Glutamatergic neuron (in vitro differentiated cells): ENCODE measurements at regions not wholly inside any gene's neighbourhood (a gene's known extent, or its start where the extent isn't known, plus 50 kb on each side); places are given as distances from the start of the nearest gene placed in this dataset.

Experiments
- DNase-seq: peaks from one replicate; pipeline ENCODE4 v3.0.0; 2022
- H3K27ac Mint-ChIP-seq: one replicate; pipeline ENCODE4 v1.8.0; 2020; ENCODE audit warnings: mild to moderate bottlenecking, mixed read lengths, inconsistent platforms; ENCODE audit not compliant: unreplicated experiment
- H3K27me3 Mint-ChIP-seq: one replicate; pipeline ENCODE4 v1.8.0; 2020; ENCODE audit warnings: mild to moderate bottlenecking, moderate library complexity, mixed read lengths, inconsistent platforms; ENCODE audit not compliant: unreplicated experiment
- H3K36me3 Mint-ChIP-seq: one replicate; pipeline ENCODE4 v1.8.0; 2020; ENCODE audit warnings: mild to moderate bottlenecking, mixed read lengths, inconsistent platforms; ENCODE audit not compliant: unreplicated experiment
- H3K4me1 Mint-ChIP-seq: one replicate; pipeline ENCODE4 v1.8.0; 2020; ENCODE audit warnings: mild to moderate bottlenecking, low read depth, mixed read lengths, inconsistent platforms; ENCODE audit not compliant: unreplicated experiment
- H3K4me3 Mint-ChIP-seq: one replicate; pipeline ENCODE4 v1.8.0; 2020; ENCODE audit warnings: mild to moderate bottlenecking, mixed read lengths, inconsistent platforms; ENCODE audit not compliant: unreplicated experiment
- H3K9me3 Mint-ChIP-seq: one replicate; pipeline ENCODE4 v1.8.0; 2020; ENCODE audit warnings: mild to moderate bottlenecking, moderate library complexity, mixed read lengths, inconsistent platforms; ENCODE audit not compliant: unreplicated experiment
- TF ChIP-seq, protein P1 (sequence below): fragments of 200-600 bp; sonication (generic); IDR thresholded peaks from one replicate; pipeline ENCODE4 v1.5.0; 2021; ENCODE audit not compliant: partially characterized antibody, unreplicated experiment

DNA sequence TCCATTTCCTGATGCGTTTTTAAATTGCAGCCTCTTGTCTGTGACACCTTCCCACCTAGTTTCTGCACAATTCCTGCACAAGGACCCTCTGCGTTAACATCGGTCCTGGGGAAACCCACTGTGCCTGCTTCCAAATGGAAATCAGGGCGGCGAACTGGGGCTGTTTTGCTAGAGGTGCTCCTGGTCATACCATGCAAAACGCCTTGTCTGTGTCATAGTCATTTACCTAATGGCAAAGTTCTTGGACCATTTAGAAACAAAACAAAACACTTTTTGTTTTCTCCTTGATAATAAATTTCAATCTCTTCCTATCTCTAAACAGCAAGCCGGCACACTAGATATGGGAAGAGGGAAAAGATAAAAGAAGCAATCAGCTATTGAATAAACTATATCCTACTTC is 206.9 kb upstream of the KLF14 start:
- no peak for DNase-seq
- no peaks in the 10 kb centered on the region for H3K27me3 Mint-ChIP-seq
- no peaks in the 10 kb centered on the region for H3K36me3 Mint-ChIP-seq
- no peak overlapping the region for H3K27ac Mint-ChIP-seq
- H3K4me3 Mint-ChIP-seq: no peak overlapping the region
- TF ChIP-seq, protein P1, sequence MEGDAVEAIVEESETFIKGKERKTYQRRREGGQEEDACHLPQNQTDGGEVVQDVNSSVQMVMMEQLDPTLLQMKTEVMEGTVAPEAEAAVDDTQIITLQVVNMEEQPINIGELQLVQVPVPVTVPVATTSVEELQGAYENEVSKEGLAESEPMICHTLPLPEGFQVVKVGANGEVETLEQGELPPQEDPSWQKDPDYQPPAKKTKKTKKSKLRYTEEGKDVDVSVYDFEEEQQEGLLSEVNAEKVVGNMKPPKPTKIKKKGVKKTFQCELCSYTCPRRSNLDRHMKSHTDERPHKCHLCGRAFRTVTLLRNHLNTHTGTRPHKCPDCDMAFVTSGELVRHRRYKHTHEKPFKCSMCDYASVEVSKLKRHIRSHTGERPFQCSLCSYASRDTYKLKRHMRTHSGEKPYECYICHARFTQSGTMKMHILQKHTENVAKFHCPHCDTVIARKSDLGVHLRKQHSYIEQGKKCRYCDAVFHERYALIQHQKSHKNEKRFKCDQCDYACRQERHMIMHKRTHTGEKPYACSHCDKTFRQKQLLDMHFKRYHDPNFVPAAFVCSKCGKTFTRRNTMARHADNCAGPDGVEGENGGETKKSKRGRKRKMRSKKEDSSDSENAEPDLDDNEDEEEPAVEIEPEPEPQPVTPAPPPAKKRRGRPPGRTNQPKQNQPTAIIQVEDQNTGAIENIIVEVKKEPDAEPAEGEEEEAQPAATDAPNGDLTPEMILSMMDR: no peak
- H3K9me3 Mint-ChIP-seq: peaks cover 2% of the 10 kb centered on the region
- H3K4me1 Mint-ChIP-seq: peaks cover 21% of the 10 kb centered on the region

DNA sequence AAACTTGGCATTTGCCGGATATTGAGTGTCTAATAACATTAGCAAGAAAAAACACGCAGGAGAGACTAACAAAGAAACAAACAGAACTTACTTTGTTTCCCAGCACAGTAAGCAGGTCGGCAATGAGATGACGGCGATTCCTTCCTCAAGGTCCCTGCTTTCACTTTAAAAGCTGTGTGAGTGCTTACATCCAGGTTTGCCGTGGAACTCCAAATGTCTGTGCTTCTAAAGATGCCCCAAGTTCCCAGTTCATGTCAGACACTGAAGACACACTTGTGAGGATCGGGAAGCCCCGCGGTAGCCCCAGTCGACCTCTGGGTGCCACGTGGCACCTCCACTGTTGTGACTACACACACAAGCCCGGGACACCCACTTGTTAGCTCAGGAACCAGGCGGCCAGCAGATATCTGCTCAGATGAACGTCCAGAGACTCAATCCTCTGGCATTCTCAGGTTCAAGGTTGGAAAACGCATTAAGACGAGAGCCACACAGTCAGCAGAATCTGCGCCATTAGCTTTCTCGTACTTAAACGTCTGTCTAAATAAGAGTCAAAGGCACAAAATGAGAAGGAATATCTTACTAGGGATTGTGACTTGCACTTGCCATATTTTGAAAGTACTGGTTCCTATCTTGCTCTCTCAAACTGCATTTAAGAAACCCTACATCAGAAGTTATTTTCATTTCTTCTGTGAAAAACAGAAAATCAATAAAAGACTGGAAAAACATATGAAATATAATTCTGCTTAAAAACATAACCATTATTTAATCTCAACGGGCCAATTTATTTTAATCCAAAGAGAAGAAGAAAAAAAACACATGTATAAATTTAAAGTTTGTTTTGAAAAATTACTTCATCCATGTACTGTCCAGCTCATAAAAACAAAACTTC is 207.6 kb upstream of the KLF14 start:
- Mint-ChIP-seq H3K27ac (no peak overlapping the region), H3K36me3 (no peaks in the 10 kb centered on the region), H3K9me3 (peaks cover 2% of the 10 kb centered on the region), H3K4me3 (no peak overlapping the region), H3K27me3 (peaks cover 2% of the 10 kb centered on the region), H3K4me1 (peaks cover 21% of the 10 kb centered on the region)
- TF ChIP-seq, protein P1: no peak
- no peak for DNase-seq

DNA sequence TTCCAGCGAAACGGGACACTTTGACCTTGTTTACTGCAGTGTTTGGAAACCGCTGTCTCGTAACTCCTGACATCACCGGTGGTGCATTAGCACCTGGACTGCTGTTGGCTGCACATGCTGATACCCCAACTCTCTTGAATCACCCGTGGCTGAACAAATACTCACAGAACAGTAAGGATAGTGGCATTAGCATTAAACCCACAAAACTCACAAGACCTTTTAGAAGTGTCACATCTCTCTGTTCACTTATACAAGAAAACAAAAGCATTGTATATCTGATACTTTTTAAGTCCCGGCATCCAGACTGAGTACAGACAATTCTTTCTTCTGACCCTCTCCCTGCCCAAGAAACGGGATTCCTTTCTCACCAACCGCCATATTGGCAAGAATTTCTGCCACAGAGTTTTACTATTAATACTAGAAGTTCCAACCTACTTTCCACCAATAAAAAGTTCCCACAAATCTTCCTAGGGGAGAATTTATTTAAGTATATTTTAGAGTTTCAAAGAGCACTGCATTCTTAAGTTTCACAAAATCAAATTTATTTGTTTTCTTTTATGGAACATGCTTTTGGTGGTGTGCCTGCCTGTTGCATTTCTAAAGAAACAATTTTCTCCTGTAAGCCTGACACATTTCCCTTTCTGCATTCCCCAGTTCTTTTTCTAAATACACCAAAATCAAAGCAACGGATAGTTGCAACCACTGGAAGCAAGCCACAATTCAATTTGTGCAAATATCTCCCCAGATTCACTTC is 208.4 kb upstream of the KLF14 start:
- TF ChIP-seq, protein P1: no peak
- H3K27ac Mint-ChIP-seq: no peak overlapping the region

DNA sequence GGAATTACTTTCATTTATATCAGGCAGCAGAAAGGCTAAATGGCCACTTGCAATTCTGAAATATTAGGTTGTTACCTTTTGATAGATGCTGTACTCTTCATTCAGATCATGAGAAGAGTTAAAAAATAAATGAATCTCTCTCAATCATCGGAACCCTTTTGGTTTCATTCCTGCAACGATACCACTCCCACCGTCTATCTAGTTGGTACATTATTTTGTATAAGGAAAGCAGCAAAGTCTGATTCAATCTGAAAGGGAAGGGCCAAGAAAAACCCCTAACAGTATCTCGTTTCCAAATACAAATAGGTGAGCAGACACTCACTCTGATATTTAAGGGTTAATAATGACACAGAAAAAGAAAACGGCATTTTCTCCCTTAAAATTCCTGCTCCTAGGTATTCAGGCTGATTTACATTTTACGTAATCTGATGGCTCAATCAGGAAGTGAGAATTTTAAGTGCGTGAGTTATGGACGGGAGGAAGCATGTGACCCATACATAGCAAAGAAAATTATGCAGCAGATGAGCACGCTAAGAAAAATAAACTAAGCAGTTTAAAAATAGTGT is 209.4 kb upstream of the KLF14 start:
- Mint-ChIP-seq H3K4me3 (no peak overlapping the region), H3K4me1 (peaks cover 21% of the 10 kb centered on the region), H3K27me3 (peaks cover 2% of the 10 kb centered on the region), H3K9me3 (peaks cover 2% of the 10 kb centered on the region), H3K36me3 (no peaks in the 10 kb centered on the region), H3K27ac (no peak overlapping the region)
- TF ChIP-seq, protein P1: no peak
- no peak for DNase-seq

More for the DNA sequence above, 208.4 kb upstream of the KLF14 start:
- Mint-ChIP-seq H3K36me3 (no peaks in the 10 kb centered on the region), H3K4me3 (no peak overlapping the region), H3K27me3 (peaks cover 2% of the 10 kb centered on the region), H3K9me3 (peaks cover 2% of the 10 kb centered on the region), H3K4me1 (peaks cover 21% of the 10 kb centered on the region)
- no peak for DNase-seq
